IMR-90 (cell line): ENCODE measurements at regions not wholly inside any gene's neighbourhood (a gene's known extent, or its start where the extent isn't known, plus 50 kb on each side); places are given as distances from the start of the nearest gene placed in this dataset.

ENCODE experiments used
- BHLHE40 ChIP-seq: fragments of 150-350 bp; IDR thresholded peaks from 2 replicates; pipeline ENCODE4 v1.6.1; 2016; ENCODE audit warnings: mild to moderate bottlenecking, low read depth, low read length
- CTCF ChIP-seq: conservative IDR thresholded peaks from 2 replicates; pipeline ENCODE4 v1.5.1; 2012; ENCODE audit warnings: mild to moderate bottlenecking, low read depth, low read length, improper control_type of control experiment
- FOS ChIP-seq: fragments of 150-350 bp; IDR thresholded peaks from 2 replicates; pipeline ENCODE4 v1.6.1; 2016; ENCODE audit warnings: low read depth, low read length
- POLR2A ChIP-seq: IDR thresholded peaks from 2 replicates; pipeline ENCODE4 v1.6.1; 2012; ENCODE audit warnings: mild to moderate bottlenecking, low read depth, low read length

GRCh38 chr1:55885619-55886018, 670.5 kb upstream of the USP24 start:
- TF ChIP-seq CTCF = no peak
- no peak for TF ChIP-seq BHLHE40
- no peak for TF ChIP-seq FOS
- no peak for TF ChIP-seq POLR2A
